ENCODE measurements at regions not wholly inside any gene's neighbourhood (a gene's known extent, or its start where the extent isn't known, plus 50 kb on each side); places are given as distances from the start of the nearest gene placed in this dataset.

DNA sequence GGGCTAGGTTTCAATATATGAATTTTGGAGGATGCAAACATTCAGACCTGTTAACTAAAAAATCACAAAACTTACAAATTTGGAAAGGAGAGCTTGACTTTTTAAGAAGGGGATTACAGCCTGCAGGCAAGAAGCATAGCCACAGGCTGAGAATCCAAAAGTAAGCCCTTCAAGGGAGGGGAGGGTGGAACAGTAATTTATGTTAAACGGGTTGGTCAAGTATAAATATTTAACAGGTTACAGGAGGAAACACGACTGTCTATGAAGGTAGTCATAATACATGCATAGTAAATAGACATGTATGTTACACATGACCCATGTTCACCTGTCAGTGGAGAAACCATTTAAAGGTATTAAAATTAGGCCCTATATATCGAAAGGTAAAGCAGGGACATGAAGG lies 261.1 kb upstream of the RGS18 start:
- TF ChIP-seq, protein P1, sequence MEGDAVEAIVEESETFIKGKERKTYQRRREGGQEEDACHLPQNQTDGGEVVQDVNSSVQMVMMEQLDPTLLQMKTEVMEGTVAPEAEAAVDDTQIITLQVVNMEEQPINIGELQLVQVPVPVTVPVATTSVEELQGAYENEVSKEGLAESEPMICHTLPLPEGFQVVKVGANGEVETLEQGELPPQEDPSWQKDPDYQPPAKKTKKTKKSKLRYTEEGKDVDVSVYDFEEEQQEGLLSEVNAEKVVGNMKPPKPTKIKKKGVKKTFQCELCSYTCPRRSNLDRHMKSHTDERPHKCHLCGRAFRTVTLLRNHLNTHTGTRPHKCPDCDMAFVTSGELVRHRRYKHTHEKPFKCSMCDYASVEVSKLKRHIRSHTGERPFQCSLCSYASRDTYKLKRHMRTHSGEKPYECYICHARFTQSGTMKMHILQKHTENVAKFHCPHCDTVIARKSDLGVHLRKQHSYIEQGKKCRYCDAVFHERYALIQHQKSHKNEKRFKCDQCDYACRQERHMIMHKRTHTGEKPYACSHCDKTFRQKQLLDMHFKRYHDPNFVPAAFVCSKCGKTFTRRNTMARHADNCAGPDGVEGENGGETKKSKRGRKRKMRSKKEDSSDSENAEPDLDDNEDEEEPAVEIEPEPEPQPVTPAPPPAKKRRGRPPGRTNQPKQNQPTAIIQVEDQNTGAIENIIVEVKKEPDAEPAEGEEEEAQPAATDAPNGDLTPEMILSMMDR (IDR thresholded peaks at IDR 0.05) = no peak
- no peak for TF ChIP-seq ZFX (IDR thresholded peaks at IDR 0.05; ENCODE audit: borderline replicate concordance)

Data from 22Rv1 (cell line).